Neural cell (in vitro differentiated cells): ENCODE measurements at regions not wholly inside any gene's neighbourhood (a gene's known extent, or its start where the extent isn't known, plus 50 kb on each side); places are given as distances from the start of the nearest gene placed in this dataset.

Experiments used
- SMC3 ChIP-seq: fragments of 450-650 bp; conservative IDR thresholded peaks from 2 replicates; pipeline ENCODE4 v1.6.1; 2014; ENCODE audit warnings: antibody characterized with exemption, mild to moderate bottlenecking, moderate library complexity; ENCODE audit not compliant: poor library complexity
- TAF1 ChIP-seq: IDR thresholded peaks from 2 replicates; pipeline ENCODE4 v1.6.1; 2012; ENCODE audit warnings: low read depth

DNA sequence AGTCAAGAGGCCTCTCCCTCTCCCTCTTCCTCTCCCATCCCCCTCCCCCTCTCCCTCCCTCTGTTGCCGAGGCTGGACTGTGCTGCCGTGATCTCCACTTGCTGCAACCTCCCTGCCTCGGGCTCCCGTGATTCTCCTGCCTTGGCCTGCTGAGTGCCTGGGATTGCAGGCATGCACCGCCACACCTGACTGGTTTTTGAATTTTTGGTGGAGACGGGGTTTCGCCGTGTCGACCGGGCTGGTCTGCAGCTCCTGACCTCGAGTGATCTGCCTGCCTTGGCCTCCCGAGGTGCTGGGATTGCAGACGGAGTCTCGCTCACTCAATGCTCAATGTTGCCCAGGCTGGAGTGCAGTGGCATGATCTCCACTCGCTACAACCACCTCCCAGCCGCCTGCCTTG lies 165.1 kb downstream of the CENPC start:
- TF ChIP-seq TAF1 (no peak), SMC3 (no peak)
